GM23338 (cell line): ENCODE measurements at regions not wholly inside any gene's neighbourhood (a gene's known extent, or its start where the extent isn't known, plus 50 kb on each side); places are given as distances from the start of the nearest gene placed in this dataset.

Experiments
- CREB1 ChIP-seq: fragments of 250-450 bp; sonication (Bioruptor Pico); IDR thresholded peaks from 2 replicates; pipeline ENCODE4 v1.5.0; 2020; ENCODE audit warnings: low read depth, mild to moderate bottlenecking, moderate library complexity
- CTCF ChIP-seq, 2 experiments: fragments of 200-600 bp in 1 of 2; sonication (generic) in 1 of 2; conservative IDR thresholded peaks; 2 replicates each; pipeline versions ENCODE4 v1.5.1 to v1.6.1; 2016 to 2017; ENCODE audit warnings: antibody characterized with exemption in 2 of 2, low read depth in 2 of 2, mild to moderate bottlenecking in 2 of 2, moderate library complexity in 1 of 2
- EZH2 ChIP-seq: fragments of 200-600 bp; sonication (generic); IDR thresholded peaks from one replicate; pipeline ENCODE4 v1.8.0; 2017; ENCODE audit warnings: antibody characterized with exemption, mild to moderate bottlenecking, low read depth; ENCODE audit not compliant: unreplicated experiment
- EZH2phosphoT487 ChIP-seq: fragments of 200-600 bp; sonication (generic); IDR thresholded peaks from one replicate; pipeline ENCODE4 v1.8.1; 2018; ENCODE audit warnings: antibody characterized with exemption; ENCODE audit not compliant: unreplicated experiment
- JUNB ChIP-seq: IDR thresholded peaks from one replicate; pipeline ENCODE4 v1.6.1; 2016; ENCODE audit warnings: antibody characterized with exemption; ENCODE audit not compliant: unreplicated experiment
- NANOG ChIP-seq: IDR thresholded peaks from 2 replicates; pipeline ENCODE4 v1.6.1; 2016; ENCODE audit warnings: antibody characterized with exemption, borderline replicate concordance
- POLR2AphosphoS5 ChIP-seq: IDR thresholded peaks from 2 replicates; pipeline ENCODE4 v1.6.1; 2016; ENCODE audit warnings: antibody characterized with exemption, low read depth
- REST ChIP-seq: IDR thresholded peaks from one replicate; pipeline ENCODE4 v1.6.1; 2018; ENCODE audit warnings: antibody characterized with exemption; ENCODE audit not compliant: unreplicated experiment
- STAT1 ChIP-seq: IDR thresholded peaks from one replicate; pipeline ENCODE4 v1.6.1; 2016; ENCODE audit warnings: antibody characterized with exemption; ENCODE audit not compliant: unreplicated experiment
- ZNF114 ChIP-seq: fragments of 250-450 bp; sonication (Bioruptor Pico); IDR thresholded peaks from 2 replicates; pipeline ENCODE4 v1.5.0; 2020; ENCODE audit warnings: mild to moderate bottlenecking, moderate library complexity
- ZNF331 ChIP-seq: fragments of 250-450 bp; sonication (Bioruptor Pico); IDR thresholded peaks from 2 replicates; pipeline ENCODE4 v1.5.0; 2020; ENCODE audit warnings: low read depth, mild to moderate bottlenecking, moderate library complexity

GRCh38 chr6:102984357-102984756 is 1590.8 kb downstream of the GRIK2 start:
- TF ChIP-seq EZH2: no peak
- TF ChIP-seq CTCF (conservative IDR thresholded peaks at IDR 0.05; ENCODE audit: low read depth in 2 of 2): no peak
- no peak for TF ChIP-seq POLR2AphosphoS5
- no peak for TF ChIP-seq REST
- no peak for TF ChIP-seq JUNB
- no peak for TF ChIP-seq EZH2phosphoT487
- no peak for TF ChIP-seq CREB1
- TF ChIP-seq STAT1: no peak
- TF ChIP-seq NANOG: no peak
- no peak for TF ChIP-seq ZNF331 (CRISPR knock-in tag)
- TF ChIP-seq ZNF114: no peak
